Right lobe of liver (tissue), 6 donors: ENCODE measurements at regions not wholly inside any gene's neighbourhood (a gene's known extent, or its start where the extent isn't known, plus 50 kb on each side); places are given as distances from the start of the nearest gene placed in this dataset.

Experiments used
- ATAC-seq, 4 donors: fragments of 200-7000 bp; cut with Tn5 transposase; one replicate each; pipeline ENCODE4 v1.9.1; 2020; ENCODE audit warnings: mild to moderate bottlenecking in 4 of 4, moderate library complexity in 4 of 4
- DNase-seq, 3 donors: peaks; one replicate each; pipeline ENCODE4 v3.0.0-alpha.2; 2020
- H3K27ac ChIP-seq, 3 donors: fragments of 200-600 bp; one replicate each; pipeline ENCODE4 v1.8.0; 2022
- H3K27me3 ChIP-seq, 2 donors: fragments of 200-600 bp; one replicate each; pipeline ENCODE4 v1.8.0; 2022
- H3K36me3 ChIP-seq, 4 donors: fragments of 200-600 bp; sonication (generic) in 1 of 4; one replicate each; pipeline versions ENCODE4 v1.5.1 to v1.8.0; 2017 to 2022; ENCODE audit warnings: control low read depth in 1 of 4
- H3K4me1 ChIP-seq, 4 donors: fragments of 200-600 bp; sonication (generic) in 1 of 4; one replicate each; pipeline versions ENCODE4 v1.5.1 to v1.8.0; 2017 to 2022; ENCODE audit warnings: control low read depth in 1 of 4
- H3K4me3 ChIP-seq, 3 donors: fragments of 200-600 bp; one replicate each; pipeline ENCODE4 v1.8.0; 2022
- H3K9me3 ChIP-seq, 4 donors: fragments of 200-600 bp; sonication (generic) in 1 of 4; one replicate each; pipeline versions ENCODE4 v1.5.1 to v1.8.0; 2017 to 2022; ENCODE audit warnings: control low read depth in 1 of 4
- POLR2A ChIP-seq: fragments of 450-650 bp; IDR thresholded peaks from one replicate; pipeline ENCODE4 v1.6.1; 2017; ENCODE audit warnings: antibody characterized with exemption, mild to moderate bottlenecking
- WGBS: methylation state at CpG from one replicate; pipeline ENCODE4 v1.1.6; 2018; ENCODE audit warnings: low coverage, low lambda C conversion rate; ENCODE audit not compliant: insufficient coverage; ENCODE audit errors: missing lambda C conversion rate; 5-methylcytosine and 5-hydroxymethylcytosine counted together
- intact Hi-C, 2 donors: fragments of 100-400 bp; cut with DNase I; formaldehyde crosslinking; loops; one replicate each; pipeline versions ENCODE4 v1.11.2 to v1.14.1; 2022
- TF ChIP-seq, protein P1 (sequence below), 4 donors: fragments of 200-600 bp in 3 of 4; fragments of 450-650 bp in 1 of 4; IDR thresholded peaks; one replicate each; pipeline versions ENCODE4 v1.5.1 to v1.8.0; 2016 to 2022; ENCODE audit warnings: antibody characterized with exemption in 4 of 4, mild to moderate bottlenecking in 2 of 4
- donor health status: DM: no; HTN: yes; CAD: no.
- donor health status: DM: no; HTN: no; CAD: no.
- donor health status: DM: no; HTN: no; CAD: no.
- donor health status: DM: no; HTN: yes; CAD: no.
- donor health status: DM: no; HTN: yes; CAD: no.

DNA sequence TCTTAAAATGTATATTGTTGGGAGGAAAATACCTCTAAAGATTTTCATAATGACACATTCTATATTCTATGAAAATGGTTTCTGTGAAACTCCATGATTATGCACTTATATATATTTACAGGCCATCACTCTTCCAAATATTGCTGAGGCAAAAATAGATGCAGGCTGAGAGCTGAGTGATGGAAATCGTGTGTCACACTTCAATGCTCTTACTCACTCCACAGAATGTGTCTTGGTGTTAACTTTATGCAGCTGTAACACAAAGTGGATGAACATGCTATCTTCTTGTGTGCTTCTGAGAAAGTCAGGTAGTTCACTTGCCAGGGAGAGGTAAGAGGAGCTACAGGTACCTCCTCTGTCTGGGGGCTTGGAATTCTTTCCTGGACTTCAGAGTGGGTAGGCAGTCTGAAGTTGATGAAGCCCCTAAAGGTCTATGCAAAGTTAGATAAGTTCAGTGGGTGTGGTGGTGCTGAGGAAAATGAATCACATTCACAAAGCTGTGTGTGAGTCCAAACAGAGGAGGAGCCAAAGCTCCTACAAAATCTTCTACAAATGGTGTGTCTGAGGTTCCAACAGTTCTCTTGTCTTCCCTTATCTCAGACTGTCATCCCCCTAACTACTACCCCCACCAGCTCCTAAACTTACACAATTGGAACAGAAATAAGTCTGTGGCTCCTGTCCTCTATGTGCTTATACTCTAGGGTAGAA, 74.2 kb upstream of the ST6GAL2 start:
- 19% methylated on average over 1 of the region's 1 CpG for WGBS
- Histone ChIP-seq H3K4me3 (no peak overlapping the region), H3K27me3 (no peaks in the 10 kb centered on the region), H3K4me1 (no peaks in the 10 kb centered on the region), H3K27ac (no peak overlapping the region), H3K36me3 (no peaks in the 10 kb centered on the region), H3K9me3 (no peaks in the 10 kb centered on the region)
- DNase-seq: no peak
- TF ChIP-seq, protein P1, sequence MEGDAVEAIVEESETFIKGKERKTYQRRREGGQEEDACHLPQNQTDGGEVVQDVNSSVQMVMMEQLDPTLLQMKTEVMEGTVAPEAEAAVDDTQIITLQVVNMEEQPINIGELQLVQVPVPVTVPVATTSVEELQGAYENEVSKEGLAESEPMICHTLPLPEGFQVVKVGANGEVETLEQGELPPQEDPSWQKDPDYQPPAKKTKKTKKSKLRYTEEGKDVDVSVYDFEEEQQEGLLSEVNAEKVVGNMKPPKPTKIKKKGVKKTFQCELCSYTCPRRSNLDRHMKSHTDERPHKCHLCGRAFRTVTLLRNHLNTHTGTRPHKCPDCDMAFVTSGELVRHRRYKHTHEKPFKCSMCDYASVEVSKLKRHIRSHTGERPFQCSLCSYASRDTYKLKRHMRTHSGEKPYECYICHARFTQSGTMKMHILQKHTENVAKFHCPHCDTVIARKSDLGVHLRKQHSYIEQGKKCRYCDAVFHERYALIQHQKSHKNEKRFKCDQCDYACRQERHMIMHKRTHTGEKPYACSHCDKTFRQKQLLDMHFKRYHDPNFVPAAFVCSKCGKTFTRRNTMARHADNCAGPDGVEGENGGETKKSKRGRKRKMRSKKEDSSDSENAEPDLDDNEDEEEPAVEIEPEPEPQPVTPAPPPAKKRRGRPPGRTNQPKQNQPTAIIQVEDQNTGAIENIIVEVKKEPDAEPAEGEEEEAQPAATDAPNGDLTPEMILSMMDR (IDR thresholded peaks at IDR 0.05): no peak
- TF ChIP-seq POLR2A: no peak
- intact Hi-C loops: no loop called here
- ATAC-seq: no peak

DNA sequence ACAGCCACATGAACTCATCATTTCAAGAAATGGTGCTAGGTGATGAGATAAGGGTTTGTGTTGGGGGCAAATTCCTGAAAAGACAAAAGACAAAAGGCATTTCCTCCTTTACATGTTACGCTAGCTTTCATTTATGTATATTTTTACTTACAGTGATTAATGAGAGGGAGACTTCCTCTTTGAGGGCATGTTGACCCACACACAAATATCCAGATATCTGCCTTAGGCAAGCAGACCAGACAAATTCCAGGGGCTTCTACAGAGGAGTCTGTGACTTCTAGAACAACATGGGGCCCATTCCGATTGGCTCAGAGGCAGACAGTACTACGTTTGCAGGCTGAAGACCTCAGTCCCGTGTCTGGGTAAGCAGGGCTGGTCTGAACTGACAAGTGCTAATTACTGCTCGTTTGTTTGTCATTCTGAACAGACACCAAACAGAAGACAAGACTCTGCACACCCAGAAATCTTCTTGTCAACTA, 74.8 kb upstream of the ST6GAL2 start:
- DNase-seq (no peak), ATAC-seq (peak in 1 of 4 donors; percentile 10)
- Histone ChIP-seq H3K4me3 (no peak overlapping the region), H3K27me3 (no peaks in the 10 kb centered on the region), H3K36me3 (no peaks in the 10 kb centered on the region), H3K4me1 (no peaks in the 10 kb centered on the region), H3K9me3 (no peaks in the 10 kb centered on the region), H3K27ac (no peak overlapping the region)
- WGBS: 19% methylated on average over 5 of the region's 5 CpGs
- intact Hi-C loops: no loop called here
- TF ChIP-seq, protein P1 (IDR thresholded peaks at IDR 0.05): no peak
- no peak for TF ChIP-seq POLR2A

DNA sequence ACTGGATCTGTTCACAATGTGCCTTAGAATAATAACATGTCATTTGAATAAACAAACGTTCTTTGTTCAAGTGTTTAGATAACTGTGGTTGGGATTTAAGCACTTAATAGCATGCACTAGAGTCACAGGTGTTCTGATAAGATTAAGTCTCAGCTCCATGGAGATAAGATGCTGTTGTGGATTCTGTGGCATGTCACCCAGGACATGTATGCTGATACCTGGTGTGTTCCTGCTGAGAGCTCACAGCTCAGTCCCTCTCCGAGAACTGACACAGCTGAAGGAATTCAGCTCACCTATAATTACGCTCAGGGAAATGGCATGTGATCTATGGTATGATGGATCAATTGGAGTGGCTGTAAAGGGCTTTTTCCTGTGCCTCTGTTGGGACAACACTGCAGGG, 75.4 kb upstream of the ST6GAL2 start:
- 24% methylated on average over 2 of the region's 3 CpGs for WGBS
- ATAC-seq: no peak
- intact Hi-C loops: no loop called here

DNA sequence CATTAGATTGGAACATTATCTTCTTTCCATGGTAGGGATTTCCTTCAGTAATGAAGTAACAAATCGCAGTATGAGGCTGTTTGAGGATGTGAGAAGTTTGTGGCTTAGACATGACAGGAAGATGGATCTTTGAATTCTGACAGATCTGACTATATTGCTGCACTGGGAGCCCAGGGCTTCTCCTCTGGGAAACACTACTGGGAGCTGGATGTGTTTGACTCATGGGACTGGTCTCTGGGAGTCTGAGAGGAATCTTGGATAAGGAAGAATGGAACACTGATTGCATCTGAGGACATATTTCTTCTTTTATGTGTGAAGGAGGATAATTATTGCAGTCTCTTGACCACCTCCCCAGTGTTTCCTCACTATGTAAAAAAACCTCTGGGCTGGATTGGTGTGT, 77.2 kb upstream of the ST6GAL2 start:
- intact Hi-C loops: no loop called here
- 40% methylated on average over 1 of the region's 1 CpG for WGBS
- ATAC-seq (no peak), DNase-seq (no peak)
- H3K9me3 ChIP-seq: no peaks in the 10 kb centered on the region
- no peak overlapping the region for H3K27ac ChIP-seq
- H3K4me1 ChIP-seq: no peaks in the 10 kb centered on the region
- no peaks in the 10 kb centered on the region for H3K36me3 ChIP-seq
- TF ChIP-seq, protein P1 (IDR thresholded peaks at IDR 0.05): no peak
- no peak for TF ChIP-seq POLR2A
- H3K27me3 ChIP-seq: no peaks in the 10 kb centered on the region
- no peak overlapping the region for H3K4me3 ChIP-seq

More for the DNA sequence above, 75.4 kb upstream of the ST6GAL2 start:
- Histone ChIP-seq H3K36me3 (no peaks in the 10 kb centered on the region), H3K9me3 (no peaks in the 10 kb centered on the region), H3K27ac (no peak overlapping the region), H3K27me3 (no peaks in the 10 kb centered on the region), H3K4me1 (no peaks in the 10 kb centered on the region), H3K4me3 (no peak overlapping the region)
- no peak for DNase-seq
- TF ChIP-seq, protein P1 (IDR thresholded peaks at IDR 0.05): no peak
- TF ChIP-seq POLR2A: no peak
